Right kidney (tissue), 1 donor: ENCODE measurements at regions not wholly inside any gene's neighbourhood (a gene's known extent, or its start where the extent isn't known, plus 50 kb on each side); places are given as distances from the start of the nearest gene placed in this dataset.
A peak's percentile ranks its signal among the peaks of the same experiment; 100 is the strongest.
"Not testable (repeated sequence)": the region's sequence is repeated elsewhere in the genome, so short reads cannot be mapped to it uniquely, and the experiment has no call there.

Source experiments
- DNase-seq: peaks from one replicate; pipeline ENCODE4 v3.0.0-alpha.2; 2016

DNA sequence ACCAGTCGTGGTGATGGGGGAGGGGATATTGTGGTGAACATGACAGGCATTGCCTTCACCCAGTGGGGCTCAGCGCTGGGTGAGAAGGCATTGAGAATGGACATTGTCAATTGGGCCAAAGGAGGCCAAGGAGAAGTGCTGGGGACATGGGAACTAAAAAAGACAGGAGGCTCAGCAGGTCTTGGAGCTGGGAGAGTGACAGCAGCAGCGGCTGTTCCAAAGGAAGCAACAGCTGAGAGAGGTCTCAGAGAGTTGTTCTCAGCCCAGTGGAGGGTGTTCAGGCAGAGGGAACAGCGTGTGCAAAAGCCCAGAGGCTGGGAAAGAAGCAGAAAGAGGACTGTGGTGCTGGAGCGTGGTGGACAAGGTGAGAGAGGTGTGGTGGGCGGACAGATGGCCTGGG, 56.6 kb upstream of the ASNS start:
- not testable (repeated sequence) for DNase-seq

DNA sequence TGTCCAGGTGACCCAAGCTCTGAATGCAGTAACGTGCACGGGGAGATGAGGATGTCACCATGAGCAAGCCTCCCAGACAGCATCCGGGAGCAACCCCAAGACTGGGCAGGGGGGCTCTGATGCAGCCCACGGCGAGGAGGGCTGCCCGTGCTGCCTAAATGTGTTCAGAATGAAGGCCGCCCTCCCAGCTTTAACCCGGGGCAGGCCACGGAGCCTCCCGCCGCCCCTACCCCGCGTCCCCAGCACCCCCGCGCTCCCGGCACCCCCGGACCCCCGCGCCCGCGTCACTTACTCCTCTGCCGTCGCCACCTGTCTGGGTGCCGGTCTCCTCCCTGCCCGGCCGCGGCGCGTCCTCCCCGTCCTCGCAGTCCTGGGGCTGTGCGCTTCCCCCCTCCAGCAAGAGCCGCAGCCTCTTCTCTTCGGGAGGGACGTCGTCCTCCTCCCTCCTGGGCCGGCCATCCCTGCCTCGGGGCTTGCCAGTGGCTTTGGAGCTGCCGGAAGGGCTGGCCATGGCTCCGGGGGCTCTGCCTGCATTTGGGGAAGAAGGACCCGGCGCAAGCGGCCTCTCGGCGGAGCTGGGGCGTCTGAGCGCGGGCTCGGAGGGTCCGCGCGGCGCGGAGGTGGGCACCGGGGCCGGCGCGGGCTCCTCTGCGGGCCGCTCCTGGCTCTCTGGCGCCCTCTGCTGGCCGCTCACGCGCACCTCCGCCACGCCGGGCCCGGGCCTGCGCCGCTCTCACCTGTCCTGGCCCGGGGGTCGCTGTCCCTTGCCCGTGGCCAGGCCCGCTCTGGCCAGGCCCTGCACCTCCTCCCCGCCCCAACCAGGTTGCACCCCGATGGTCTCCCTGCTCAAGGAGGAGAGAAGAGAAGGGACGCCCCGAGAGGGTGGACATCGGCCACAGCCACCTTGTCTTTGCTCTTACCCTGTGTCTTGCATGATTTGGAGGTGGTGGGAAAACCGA, 55.9 kb upstream of the ASNS start:
- peak; percentile 85 for DNase-seq
